HepG2 (cell line): ENCODE measurements at regions not wholly inside any gene's neighbourhood (a gene's known extent, or its start where the extent isn't known, plus 50 kb on each side); places are given as distances from the start of the nearest gene placed in this dataset.

Experiments used
- ERF ChIP-seq: IDR thresholded peaks from 2 replicates; pipeline ENCODE4 v1.6.1; 2018; ENCODE audit warnings: missing biosample characterization, missing genetic modification reagents
- GATAD2A ChIP-seq: IDR thresholded peaks from 2 replicates; pipeline ENCODE4 v1.6.1; 2016
- PAX8 ChIP-seq: sonication (generic); formaldehyde crosslinking; IDR thresholded peaks from 2 replicates; pipeline ENCODE4 v1.8.0; 2022; ENCODE audit warnings: mild to moderate bottlenecking, missing genetic modification reagents, borderline replicate concordance
- SIX4 ChIP-seq: sonication (generic); formaldehyde crosslinking; IDR thresholded peaks from 2 replicates; pipeline ENCODE4 v1.4.0; 2020; ENCODE audit warnings: missing genetic modification reagents
- TCF7 ChIP-seq: sonication (generic); IDR thresholded peaks from 2 replicates; pipeline ENCODE4 v1.6.1; 2016; ENCODE audit warnings: antibody characterized with exemption, low read depth
- U2AF1 ChIP-seq: fragments of 200-400 bp; formaldehyde crosslinking; optimal IDR thresholded peaks from 2 replicates; pipeline ENCODE3; 2017; ENCODE audit warnings: mild to moderate bottlenecking, low read depth, low read length
- ZFP36 ChIP-seq: fragments of 150-350 bp; IDR thresholded peaks from 2 replicates; pipeline ENCODE4 v1.6.1; 2018; ENCODE audit warnings: borderline replicate concordance, low read length, low read depth; ENCODE audit not compliant: partially characterized antibody
- ZNF230 ChIP-seq: sonication (generic); formaldehyde crosslinking; IDR thresholded peaks from 2 replicates; pipeline ENCODE4 v1.4.0; 2020; ENCODE audit warnings: mild to moderate bottlenecking, missing genetic modification reagents
- ZNF326 ChIP-seq: sonication (generic); formaldehyde crosslinking; IDR thresholded peaks from 2 replicates; pipeline ENCODE4 v1.4.0; 2020; ENCODE audit warnings: missing genetic modification reagents, borderline replicate concordance
- ZNF891 ChIP-seq: sonication (generic); formaldehyde crosslinking; IDR thresholded peaks from 2 replicates; pipeline ENCODE4 v1.5.0; 2020; ENCODE audit warnings: mild to moderate bottlenecking, missing genetic modification reagents
- ZSCAN29 ChIP-seq: sonication (generic); formaldehyde crosslinking; conservative IDR thresholded peaks from 2 replicates; pipeline ENCODE4 v1.4.0; 2020; ENCODE audit warnings: mild to moderate bottlenecking, missing genetic modification reagents
- TF ChIP-seq, protein P1 (sequence below): sonication (generic); formaldehyde crosslinking; IDR thresholded peaks from 2 replicates; pipeline ENCODE4 v1.5.0; 2020; ENCODE audit warnings: mild to moderate bottlenecking, missing genetic modification reagents, borderline replicate concordance
- TF ChIP-seq, protein P2 (sequence below): sonication (generic); formaldehyde crosslinking; IDR thresholded peaks from 2 replicates; pipeline ENCODE4 v1.8.0; 2022; ENCODE audit warnings: mild to moderate bottlenecking, missing genetic modification reagents, borderline replicate concordance
- TF ChIP-seq, protein P3 (sequence below): IDR thresholded peaks from 2 replicates; pipeline ENCODE4 v1.6.1; 2016; ENCODE audit warnings: missing genetic modification reagents, missing compliant biosample characterization
- TF ChIP-seq, protein P4 (sequence below): sonication (generic); formaldehyde crosslinking; IDR thresholded peaks from 2 replicates; pipeline ENCODE4 v1.4.0; 2020; ENCODE audit warnings: missing genetic modification reagents, borderline replicate concordance

DNA sequence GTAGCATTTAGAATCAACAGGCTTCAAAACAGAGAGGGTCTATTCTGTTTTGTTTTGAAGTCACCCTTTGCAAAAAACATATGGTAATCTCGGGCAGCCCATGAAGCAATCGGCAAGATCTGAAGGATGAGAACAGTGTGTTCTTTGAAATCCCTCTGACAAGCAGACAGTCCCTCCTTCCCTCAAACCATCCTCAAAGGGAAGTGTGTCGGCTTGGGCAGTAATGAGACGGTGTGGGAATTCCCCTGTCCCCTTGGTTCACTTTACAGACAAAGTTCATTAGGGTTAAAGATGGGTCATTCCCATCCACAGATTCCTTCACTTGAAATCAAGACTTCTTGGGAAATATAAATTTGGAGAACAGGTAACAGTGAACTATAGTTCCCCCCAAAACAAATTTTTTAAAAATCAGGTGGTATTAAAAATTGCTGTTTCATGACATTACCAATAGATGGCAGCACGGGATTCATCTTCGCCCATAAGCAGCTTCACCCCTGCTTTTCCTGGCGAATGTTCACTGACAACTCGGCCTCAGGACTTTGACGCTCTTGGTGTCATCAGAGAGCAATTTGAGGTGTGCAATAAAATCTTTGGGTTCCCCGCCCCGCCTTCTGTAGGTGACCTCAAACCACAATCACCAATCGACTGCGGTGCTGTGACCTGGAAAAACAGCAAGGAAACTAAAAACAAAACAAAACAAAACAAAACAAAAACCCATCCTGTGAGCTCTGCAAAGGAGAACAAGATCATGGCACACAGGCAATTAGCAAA is 159.3 kb upstream of the TNFAIP3 start (continued):
- TF ChIP-seq, protein P1, sequence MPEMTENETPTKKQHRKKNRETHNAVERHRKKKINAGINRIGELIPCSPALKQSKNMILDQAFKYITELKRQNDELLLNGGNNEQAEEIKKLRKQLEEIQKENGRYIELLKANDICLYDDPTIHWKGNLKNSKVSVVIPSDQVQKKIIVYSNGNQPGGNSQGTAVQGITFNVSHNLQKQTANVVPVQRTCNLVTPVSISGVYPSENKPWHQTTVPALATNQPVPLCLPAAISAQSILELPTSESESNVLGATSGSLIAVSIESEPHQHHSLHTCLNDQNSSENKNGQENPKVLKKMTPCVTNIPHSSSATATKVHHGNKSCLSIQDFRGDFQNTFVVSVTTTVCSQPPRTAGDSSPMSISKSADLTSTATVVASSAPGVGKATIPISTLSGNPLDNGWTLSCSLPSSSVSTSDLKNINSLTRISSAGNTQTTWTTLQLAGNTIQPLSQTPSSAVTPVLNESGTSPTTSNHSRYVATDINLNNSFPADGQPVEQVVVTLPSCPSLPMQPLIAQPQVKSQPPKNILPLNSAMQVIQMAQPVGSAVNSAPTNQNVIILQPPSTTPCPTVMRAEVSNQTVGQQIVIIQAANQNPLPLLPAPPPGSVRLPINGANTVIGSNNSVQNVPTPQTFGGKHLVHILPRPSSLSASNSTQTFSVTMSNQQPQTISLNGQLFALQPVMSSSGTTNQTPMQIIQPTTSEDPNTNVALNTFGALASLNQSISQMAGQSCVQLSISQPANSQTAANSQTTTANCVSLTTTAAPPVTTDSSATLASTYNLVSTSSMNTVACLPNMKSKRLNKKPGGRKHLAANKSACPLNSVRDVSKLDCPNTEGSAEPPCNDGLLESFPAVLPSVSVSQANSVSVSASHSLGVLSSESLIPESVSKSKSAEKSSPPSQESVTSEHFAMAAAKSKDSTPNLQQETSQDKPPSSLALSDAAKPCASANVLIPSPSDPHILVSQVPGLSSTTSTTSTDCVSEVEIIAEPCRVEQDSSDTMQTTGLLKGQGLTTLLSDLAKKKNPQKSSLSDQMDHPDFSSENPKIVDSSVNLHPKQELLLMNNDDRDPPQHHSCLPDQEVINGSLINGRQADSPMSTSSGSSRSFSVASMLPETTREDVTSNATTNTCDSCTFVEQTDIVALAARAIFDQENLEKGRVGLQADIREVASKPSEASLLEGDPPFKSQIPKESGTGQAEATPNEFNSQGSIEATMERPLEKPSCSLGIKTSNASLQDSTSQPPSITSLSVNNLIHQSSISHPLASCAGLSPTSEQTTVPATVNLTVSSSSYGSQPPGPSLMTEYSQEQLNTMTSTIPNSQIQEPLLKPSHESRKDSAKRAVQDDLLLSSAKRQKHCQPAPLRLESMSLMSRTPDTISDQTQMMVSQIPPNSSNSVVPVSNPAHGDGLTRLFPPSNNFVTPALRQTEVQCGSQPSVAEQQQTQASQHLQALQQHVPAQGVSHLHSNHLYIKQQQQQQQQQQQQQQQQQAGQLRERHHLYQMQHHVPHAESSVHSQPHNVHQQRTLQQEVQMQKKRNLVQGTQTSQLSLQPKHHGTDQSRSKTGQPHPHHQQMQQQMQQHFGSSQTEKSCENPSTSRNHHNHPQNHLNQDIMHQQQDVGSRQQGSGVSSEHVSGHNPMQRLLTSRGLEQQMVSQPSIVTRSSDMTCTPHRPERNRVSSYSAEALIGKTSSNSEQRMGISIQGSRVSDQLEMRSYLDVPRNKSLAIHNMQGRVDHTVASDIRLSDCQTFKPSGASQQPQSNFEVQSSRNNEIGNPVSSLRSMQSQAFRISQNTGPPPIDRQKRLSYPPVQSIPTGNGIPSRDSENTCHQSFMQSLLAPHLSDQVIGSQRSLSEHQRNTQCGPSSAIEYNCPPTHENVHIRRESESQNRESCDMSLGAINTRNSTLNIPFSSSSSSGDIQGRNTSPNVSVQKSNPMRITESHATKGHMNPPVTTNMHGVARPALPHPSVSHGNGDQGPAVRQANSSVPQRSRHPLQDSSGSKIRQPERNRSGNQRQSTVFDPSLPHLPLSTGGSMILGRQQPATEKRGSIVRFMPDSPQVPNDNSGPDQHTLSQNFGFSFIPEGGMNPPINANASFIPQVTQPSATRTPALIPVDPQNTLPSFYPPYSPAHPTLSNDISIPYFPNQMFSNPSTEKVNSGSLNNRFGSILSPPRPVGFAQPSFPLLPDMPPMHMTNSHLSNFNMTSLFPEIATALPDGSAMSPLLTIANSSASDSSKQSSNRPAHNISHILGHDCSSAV: no peak
- TF ChIP-seq ERF (CRISPR knock-in tag) (peak; percentile 69), SIX4 (peak; percentile 67; the same call in 1 of the 2 replicates), ZNF230 (CRISPR knock-in tag) (peak; percentile 79; the same call in 1 of the 2 replicates), TCF7 (peak; percentile 99), ZNF326 (CRISPR knock-in tag) (no peak), PAX8 (CRISPR knock-in tag) (no peak), GATAD2A (CRISPR knock-in tag) (peak; percentile 89), ZNF891 (no peak), ZFP36 (no peak), U2AF1 (no peak), ZSCAN29 (CRISPR knock-in tag) (0 out of 2 replicates have a peak, but pooled peaks have one; percentile 16)
- TF ChIP-seq, protein P2, sequence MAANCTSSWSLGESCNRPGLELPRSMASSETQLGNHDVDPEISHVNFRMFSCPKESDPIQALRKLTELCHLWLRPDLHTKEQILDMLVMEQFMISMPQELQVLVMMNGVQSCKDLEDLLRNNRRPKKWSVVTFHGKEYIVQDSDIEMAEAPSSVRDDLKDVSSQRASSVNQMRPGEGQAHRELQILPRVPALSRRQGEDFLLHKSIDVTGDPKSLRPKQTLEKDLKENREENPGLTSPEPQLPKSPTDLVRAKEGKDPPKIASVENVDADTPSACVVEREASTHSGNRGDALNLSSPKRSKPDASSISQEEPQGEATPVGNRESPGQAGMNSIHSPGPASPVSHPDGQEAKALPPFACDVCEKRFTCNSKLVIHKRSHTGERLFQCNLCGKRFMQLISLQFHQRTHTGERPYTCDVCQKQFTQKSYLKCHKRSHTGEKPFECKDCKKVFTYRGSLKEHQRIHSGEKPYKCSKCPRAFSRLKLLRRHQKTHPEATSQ (CRISPR knock-in tag): peak; percentile 58; the same call in 1 of the 2 replicates
- TF ChIP-seq, protein P3, sequence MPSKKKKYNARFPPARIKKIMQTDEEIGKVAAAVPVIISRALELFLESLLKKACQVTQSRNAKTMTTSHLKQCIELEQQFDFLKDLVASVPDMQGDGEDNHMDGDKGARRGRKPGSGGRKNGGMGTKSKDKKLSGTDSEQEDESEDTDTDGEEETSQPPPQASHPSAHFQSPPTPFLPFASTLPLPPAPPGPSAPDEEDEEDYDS (CRISPR knock-in tag): peak; percentile 26
- TF ChIP-seq, protein P4, sequence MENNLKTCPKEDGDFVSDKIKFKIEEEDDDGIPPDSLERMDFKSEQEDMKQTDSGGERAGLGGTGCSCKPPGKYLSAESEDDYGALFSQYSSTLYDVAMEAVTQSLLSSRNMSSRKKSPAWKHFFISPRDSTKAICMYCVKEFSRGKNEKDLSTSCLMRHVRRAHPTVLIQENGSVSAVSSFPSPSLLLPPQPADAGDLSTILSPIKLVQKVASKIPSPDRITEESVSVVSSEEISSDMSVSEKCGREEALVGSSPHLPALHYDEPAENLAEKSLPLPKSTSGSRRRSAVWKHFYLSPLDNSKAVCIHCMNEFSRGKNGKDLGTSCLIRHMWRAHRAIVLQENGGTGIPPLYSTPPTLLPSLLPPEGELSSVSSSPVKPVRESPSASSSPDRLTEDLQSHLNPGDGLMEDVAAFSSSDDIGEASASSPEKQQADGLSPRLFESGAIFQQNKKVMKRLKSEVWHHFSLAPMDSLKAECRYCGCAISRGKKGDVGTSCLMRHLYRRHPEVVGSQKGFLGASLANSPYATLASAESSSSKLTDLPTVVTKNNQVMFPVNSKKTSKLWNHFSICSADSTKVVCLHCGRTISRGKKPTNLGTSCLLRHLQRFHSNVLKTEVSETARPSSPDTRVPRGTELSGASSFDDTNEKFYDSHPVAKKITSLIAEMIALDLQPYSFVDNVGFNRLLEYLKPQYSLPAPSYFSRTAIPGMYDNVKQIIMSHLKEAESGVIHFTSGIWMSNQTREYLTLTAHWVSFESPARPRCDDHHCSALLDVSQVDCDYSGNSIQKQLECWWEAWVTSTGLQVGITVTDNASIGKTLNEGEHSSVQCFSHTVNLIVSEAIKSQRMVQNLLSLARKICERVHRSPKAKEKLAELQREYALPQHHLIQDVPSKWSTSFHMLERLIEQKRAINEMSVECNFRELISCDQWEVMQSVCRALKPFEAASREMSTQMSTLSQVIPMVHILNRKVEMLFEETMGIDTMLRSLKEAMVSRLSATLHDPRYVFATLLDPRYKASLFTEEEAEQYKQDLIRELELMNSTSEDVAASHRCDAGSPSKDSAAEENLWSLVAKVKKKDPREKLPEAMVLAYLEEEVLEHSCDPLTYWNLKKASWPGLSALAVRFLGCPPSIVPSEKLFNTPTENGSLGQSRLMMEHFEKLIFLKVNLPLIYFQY (CRISPR knock-in tag): peak; percentile 52; the same call in 1 of the 2 replicates
